ENCODE measurements at regions not wholly inside any gene's neighbourhood (a gene's known extent, or its start where the extent isn't known, plus 50 kb on each side); places are given as distances from the start of the nearest gene placed in this dataset.
"Not testable (repeated sequence)": the region's sequence is repeated elsewhere in the genome, so short reads cannot be mapped to it uniquely, and the experiment has no call there.

DNA sequence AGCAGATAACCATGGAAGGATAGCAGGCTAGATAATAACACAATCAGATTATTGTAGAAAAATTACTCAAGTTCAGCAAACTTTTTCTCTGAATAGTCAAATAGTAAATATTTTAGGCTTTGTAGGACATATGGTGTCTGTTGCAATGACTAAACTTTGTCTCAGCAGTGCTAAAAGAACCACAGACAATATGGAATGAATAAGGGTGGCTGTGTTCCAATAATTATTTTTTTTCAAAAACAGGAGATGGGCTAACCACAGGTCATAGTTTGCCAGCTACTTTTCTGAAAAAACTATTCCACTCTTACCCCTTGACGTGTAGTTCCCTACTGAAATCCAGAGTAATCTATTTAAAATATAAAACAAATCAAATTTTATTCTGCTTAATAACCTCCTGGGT, 153.9 kb upstream of the LRRC4C start:
- Mint-ChIP-seq H3K9me3 (peaks cover 5% of the 10 kb centered on the region), H3K36me3 (no peaks in the 10 kb centered on the region), H3K27ac (no peak overlapping the region), H3K4me1 (no peaks in the 10 kb centered on the region), H3K4me3 (no peak overlapping the region), H3K27me3 (no peaks in the 10 kb centered on the region)
- POLR2A ChIA-PET = no interaction called here
- ATAC-seq (ENCODE audit: low read depth) (no peak), DNase-seq (no peak)

GRCh38 chr11:41622707-41623359, 163.4 kb upstream of the LRRC4C start:
- H3K4me3 Mint-ChIP-seq = no peak overlapping the region
- DNase-seq (no peak), ATAC-seq (ENCODE audit: low read depth) (no peak)
- H3K9me3 Mint-ChIP-seq = peaks cover 1% of the 10 kb centered on the region
- no peak overlapping the region for H3K27ac Mint-ChIP-seq
- no peaks in the 10 kb centered on the region for H3K27me3 Mint-ChIP-seq
- POLR2A ChIA-PET = no interaction called here
- no peaks in the 10 kb centered on the region for H3K36me3 Mint-ChIP-seq
- H3K4me1 Mint-ChIP-seq = no peaks in the 10 kb centered on the region

DNA sequence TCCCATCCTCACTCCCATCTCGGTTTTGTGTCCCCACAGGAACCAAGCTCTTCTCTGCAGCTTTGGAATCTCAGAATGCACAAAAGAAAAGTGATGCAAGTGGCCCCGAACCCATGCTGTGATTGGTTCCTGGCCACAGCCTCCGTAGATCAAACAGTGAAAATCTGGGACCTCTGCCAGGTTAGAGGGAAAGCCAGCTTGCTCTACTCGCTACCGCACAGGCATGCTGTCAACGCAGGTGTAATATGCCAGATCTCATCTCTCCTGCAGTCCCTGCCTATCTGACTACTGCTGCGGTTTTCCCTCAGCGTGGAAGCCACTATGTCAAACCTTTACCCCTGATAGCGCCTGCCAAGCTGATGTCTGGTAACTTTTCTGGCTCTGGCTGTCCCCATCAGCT, 200.5 kb upstream of the LRRC4C start:
- Mint-ChIP-seq H3K27me3 (no peaks in the 10 kb centered on the region), H3K27ac (no peak overlapping the region), H3K9me3 (peaks cover 12% of the 10 kb centered on the region), H3K4me3 (no peak overlapping the region), H3K36me3 (no peaks in the 10 kb centered on the region), H3K4me1 (no peaks in the 10 kb centered on the region)
- POLR2A ChIA-PET = no interaction called here
- ATAC-seq (ENCODE audit: low read depth) (no peak), DNase-seq (no peak)

- no peak for ATAC-seq (ENCODE audit: low read depth)
- no peaks in the 10 kb centered on the region for H3K4me1 Mint-ChIP-seq
Measured at GRCh38 chr11:41660585-41660984, 201.1 kb upstream of the LRRC4C start.

GRCh38 chr11:41665441-41666360, 206.2 kb upstream of the LRRC4C start:
- H3K36me3 Mint-ChIP-seq = no peaks in the 10 kb centered on the region
- no peaks in the 10 kb centered on the region for H3K4me1 Mint-ChIP-seq
- peaks cover 4% of the 10 kb centered on the region for H3K9me3 Mint-ChIP-seq
- H3K4me3 Mint-ChIP-seq = no peak overlapping the region
- POLR2A ChIA-PET = no interaction called here
- DNase-seq (no peak), ATAC-seq (ENCODE audit: low read depth) (no peak)
- H3K27ac Mint-ChIP-seq = no peak overlapping the region
- no peaks in the 10 kb centered on the region for H3K27me3 Mint-ChIP-seq

More at GRCh38 chr11:41660585-41660984, 201.1 kb upstream of the LRRC4C start:
- Mint-ChIP-seq H3K4me3 (no peak overlapping the region), H3K36me3 (no peaks in the 10 kb centered on the region), H3K27ac (no peak overlapping the region), H3K9me3 (peaks cover 12% of the 10 kb centered on the region), H3K27me3 (no peaks in the 10 kb centered on the region)
- no peak for DNase-seq
- POLR2A ChIA-PET = no interaction called here

GRCh38 chr11:41666951-41667653, 207.7 kb upstream of the LRRC4C start:
- H3K9me3 Mint-ChIP-seq = peaks cover 4% of the 10 kb centered on the region
- POLR2A ChIA-PET = no interaction called here
- DNase-seq (no peak), ATAC-seq (ENCODE audit: low read depth) (no peak)
- H3K27me3 Mint-ChIP-seq = no peaks in the 10 kb centered on the region
- H3K36me3 Mint-ChIP-seq = no peaks in the 10 kb centered on the region
- H3K4me1 Mint-ChIP-seq = no peaks in the 10 kb centered on the region
- no peak overlapping the region for H3K27ac Mint-ChIP-seq
- H3K4me3 Mint-ChIP-seq = no peak overlapping the region

DNA sequence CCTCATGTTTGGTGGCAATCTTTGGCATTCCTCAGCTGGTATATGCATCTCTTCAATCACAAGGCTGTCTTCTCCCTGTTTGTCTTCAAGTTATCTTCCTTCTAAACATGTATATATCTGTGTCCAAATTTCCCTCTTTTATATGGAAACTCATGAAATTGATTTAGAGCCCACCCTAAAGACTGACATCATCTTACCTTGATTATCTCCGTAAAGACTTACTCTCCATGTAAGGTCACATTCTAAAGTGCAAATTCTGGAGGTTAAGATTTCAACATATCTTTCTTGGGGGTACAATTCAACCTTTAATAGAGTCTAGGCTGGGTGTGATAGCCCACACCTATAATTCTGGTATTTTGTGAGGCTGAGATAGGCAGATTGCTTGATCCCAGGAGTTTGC, 215.8 kb upstream of the LRRC4C start:
- POLR2A ChIA-PET = no interaction called here

GRCh38 chr11:41713030-41713429, 253.6 kb upstream of the LRRC4C start:
- Mint-ChIP-seq H3K36me3 (no peaks in the 10 kb centered on the region), H3K4me3 (no peak overlapping the region), H3K9me3 (peaks cover 8% of the 10 kb centered on the region), H3K4me1 (no peaks in the 10 kb centered on the region), H3K27me3 (no peaks in the 10 kb centered on the region), H3K27ac (no peak overlapping the region)
- ATAC-seq (ENCODE audit: low read depth) (no peak), DNase-seq (no peak)
- POLR2A ChIA-PET = no interaction called here

More for the DNA sequence above, 215.8 kb upstream of the LRRC4C start:
- no peaks in the 10 kb centered on the region for H3K4me1 Mint-ChIP-seq
- ATAC-seq (ENCODE audit: low read depth) (no peak), DNase-seq (no peak)
- peaks cover 5% of the 10 kb centered on the region for H3K9me3 Mint-ChIP-seq
- no peaks in the 10 kb centered on the region for H3K27me3 Mint-ChIP-seq
- H3K4me3 Mint-ChIP-seq = no peak overlapping the region
- H3K27ac Mint-ChIP-seq = no peak overlapping the region
- no peaks in the 10 kb centered on the region for H3K36me3 Mint-ChIP-seq

GRCh38 chr11:41714101-41714500, 254.6 kb upstream of the LRRC4C start:
- no peak for DNase-seq
- POLR2A ChIA-PET = no interaction called here
- peaks cover 8% of the 10 kb centered on the region for H3K9me3 Mint-ChIP-seq
- no peaks in the 10 kb centered on the region for H3K27me3 Mint-ChIP-seq
- H3K27ac Mint-ChIP-seq = no peak overlapping the region
- H3K4me1 Mint-ChIP-seq = no peaks in the 10 kb centered on the region
- H3K36me3 Mint-ChIP-seq = no peaks in the 10 kb centered on the region
- H3K4me3 Mint-ChIP-seq = no peak overlapping the region
- ATAC-seq (ENCODE audit: low read depth) = no peak

DNA sequence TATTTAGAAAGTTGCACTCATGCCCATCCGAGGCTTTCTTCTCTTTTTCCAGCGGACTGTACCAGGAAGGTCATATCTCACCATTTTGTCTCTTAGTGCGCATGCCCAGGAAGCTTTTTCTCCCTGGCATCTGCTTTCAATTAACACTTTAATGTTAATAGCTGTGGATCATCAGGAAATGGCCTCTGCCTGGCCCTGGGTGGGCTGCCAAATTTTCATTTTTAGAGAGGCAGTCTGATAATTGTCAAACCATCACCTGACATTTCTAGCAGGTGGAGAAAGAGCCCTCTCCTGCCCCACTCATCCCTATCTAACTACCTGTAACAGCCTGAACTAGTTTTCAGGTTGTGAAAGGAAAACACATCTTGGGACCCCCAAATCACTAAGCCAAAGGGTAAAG, 257.4 kb upstream of the LRRC4C start:
- Mint-ChIP-seq H3K27me3 (no peaks in the 10 kb centered on the region), H3K4me1 (no peaks in the 10 kb centered on the region), H3K36me3 (no peaks in the 10 kb centered on the region), H3K27ac (no peak overlapping the region), H3K9me3 (peaks cover 9% of the 10 kb centered on the region), H3K4me3 (no peak overlapping the region)
- no peak for ATAC-seq (ENCODE audit: low read depth)
- POLR2A ChIA-PET = interaction anchor here (0.7 kb wide), 1 partner anchor 879 kb away, joined by 6 read pairs; no protein-coding TSS in a partner anchor
- DNase-seq = no peak

GRCh38 chr11:41720761-41721160, 261.3 kb upstream of the LRRC4C start:
- ATAC-seq (ENCODE audit: low read depth) (no peak), DNase-seq (no peak)
- Mint-ChIP-seq H3K4me3 (no peak overlapping the region), H3K27ac (no peak overlapping the region), H3K36me3 (no peaks in the 10 kb centered on the region), H3K27me3 (no peaks in the 10 kb centered on the region), H3K4me1 (no peaks in the 10 kb centered on the region), H3K9me3 (peaks cover 27% of the 10 kb centered on the region)
- POLR2A ChIA-PET = no interaction called here

DNA sequence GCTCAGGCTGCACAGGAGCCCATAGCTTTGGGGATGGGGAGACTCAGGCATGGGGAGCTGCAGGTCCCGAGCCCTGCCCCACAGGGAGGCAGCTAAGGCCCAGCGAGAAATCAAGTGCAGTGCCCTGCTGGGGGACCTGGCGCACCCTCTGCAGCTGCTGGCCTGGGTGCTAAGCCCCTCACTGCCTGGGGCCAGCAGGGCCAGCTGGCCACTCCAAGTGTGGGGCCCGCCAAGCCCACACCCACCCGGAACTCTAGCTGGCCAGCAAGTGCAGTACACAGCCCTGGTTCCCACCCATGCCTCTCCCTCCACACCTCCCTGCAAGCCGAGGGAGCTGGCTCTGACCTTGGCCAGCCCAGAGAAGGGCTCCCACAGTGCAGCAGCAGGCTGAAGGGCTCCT, 268.7 kb upstream of the LRRC4C start:
- H3K4me1 Mint-ChIP-seq; H3K27ac Mint-ChIP-seq; H3K36me3 Mint-ChIP-seq; H3K4me3 Mint-ChIP-seq; H3K27me3 Mint-ChIP-seq; ATAC-seq (ENCODE audit: low read depth); POLR2A ChIA-PET; DNase-seq: not testable (repeated sequence)
- H3K9me3 Mint-ChIP-seq = peaks cover 30% of the 10 kb centered on the region

DNA sequence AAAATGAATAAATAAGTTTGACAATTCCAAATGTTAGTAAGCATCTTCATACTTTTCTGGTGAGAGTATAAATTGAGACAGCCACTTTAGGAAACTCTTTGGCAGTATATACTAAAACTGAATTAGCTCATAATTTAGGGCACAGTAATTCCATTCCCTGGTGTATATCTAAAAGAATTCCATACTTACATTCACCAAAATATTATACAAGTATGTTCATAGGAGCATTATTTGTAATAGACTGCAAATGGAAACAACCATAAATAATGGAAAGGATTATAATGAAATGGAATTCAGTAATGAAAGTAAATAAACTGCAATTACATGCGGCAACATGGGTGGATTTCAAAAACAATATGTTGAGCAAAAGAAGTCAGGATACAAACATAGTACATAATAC, 315.8 kb upstream of the LRRC4C start:
- no peaks in the 10 kb centered on the region for H3K36me3 Mint-ChIP-seq
- no peak overlapping the region for H3K4me3 Mint-ChIP-seq
- ATAC-seq (ENCODE audit: low read depth) (no peak), DNase-seq (no peak)
- no peaks in the 10 kb centered on the region for H3K4me1 Mint-ChIP-seq
- POLR2A ChIA-PET = no interaction called here
- H3K27me3 Mint-ChIP-seq = no peaks in the 10 kb centered on the region
- H3K9me3 Mint-ChIP-seq = peaks cover 17% of the 10 kb centered on the region
- H3K27ac Mint-ChIP-seq = no peak overlapping the region
